Choroid plexus epithelial cell (primary cell): ENCODE measurements at regions not wholly inside any gene's neighbourhood (a gene's known extent, or its start where the extent isn't known, plus 50 kb on each side); places are given as distances from the start of the nearest gene placed in this dataset.

Experiments used
- DNase-seq: peaks from one replicate; pipeline ENCODE4 v3.0.0-alpha.2; 2010; ENCODE audit warnings: low read depth
- H3K4me3 ChIP-seq: 2 replicates; pipeline ENCODE4 v1.5.1; 2011; ENCODE audit warnings: low read depth, mild to moderate bottlenecking, control low read depth, low read length, moderate library complexity
- TF ChIP-seq, protein P1 (sequence below): conservative IDR thresholded peaks from 2 replicates; pipeline ENCODE4 v1.5.1; 2011; ENCODE audit warnings: low read depth, mild to moderate bottlenecking, control low read depth, inconsistent platforms, low read length, moderate library complexity

DNA sequence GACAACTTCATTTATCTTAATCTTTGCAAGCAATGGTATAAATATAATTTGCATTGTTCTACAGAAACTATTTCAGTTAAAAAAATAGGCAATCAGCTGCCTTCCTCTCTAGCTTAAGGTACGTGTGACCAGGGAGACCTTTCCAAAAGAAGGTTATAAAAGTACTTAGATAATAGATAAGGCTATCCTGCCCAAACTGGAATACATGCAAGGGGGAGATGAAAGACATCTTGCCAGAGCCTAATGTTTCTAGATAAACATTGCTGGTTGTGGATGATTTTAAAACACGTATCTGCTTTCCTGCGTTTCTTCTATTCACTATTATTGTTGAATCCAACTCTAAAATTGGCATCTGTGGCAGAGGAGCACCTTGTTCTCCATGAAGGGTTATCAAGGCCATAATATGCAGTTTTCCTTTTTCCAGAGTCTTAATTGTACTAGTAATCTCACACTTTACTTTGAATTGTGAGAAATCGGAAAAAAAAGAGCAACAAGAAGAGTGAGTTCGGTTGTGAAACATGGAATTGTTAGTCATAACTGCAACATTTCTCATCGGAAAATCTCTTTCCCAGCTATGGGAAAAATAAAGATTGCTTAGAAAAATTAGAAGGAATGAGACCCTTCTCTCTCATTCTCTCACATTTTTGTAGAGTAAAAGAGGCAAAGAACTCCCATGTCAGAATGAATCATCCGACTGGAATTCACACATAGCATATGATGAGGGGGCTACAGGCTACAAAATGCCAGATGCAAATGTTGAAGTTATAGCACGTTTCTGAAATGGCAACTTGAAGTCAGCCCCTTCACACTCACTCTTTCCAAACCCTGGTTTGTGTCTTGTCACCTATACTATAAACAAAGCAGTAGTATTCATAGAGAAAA is 936.1 kb upstream of the NR2F2 start:
- DNase-seq = peak; percentile 81
- H3K4me3 ChIP-seq = no peak overlapping the region
- TF ChIP-seq, protein P1, sequence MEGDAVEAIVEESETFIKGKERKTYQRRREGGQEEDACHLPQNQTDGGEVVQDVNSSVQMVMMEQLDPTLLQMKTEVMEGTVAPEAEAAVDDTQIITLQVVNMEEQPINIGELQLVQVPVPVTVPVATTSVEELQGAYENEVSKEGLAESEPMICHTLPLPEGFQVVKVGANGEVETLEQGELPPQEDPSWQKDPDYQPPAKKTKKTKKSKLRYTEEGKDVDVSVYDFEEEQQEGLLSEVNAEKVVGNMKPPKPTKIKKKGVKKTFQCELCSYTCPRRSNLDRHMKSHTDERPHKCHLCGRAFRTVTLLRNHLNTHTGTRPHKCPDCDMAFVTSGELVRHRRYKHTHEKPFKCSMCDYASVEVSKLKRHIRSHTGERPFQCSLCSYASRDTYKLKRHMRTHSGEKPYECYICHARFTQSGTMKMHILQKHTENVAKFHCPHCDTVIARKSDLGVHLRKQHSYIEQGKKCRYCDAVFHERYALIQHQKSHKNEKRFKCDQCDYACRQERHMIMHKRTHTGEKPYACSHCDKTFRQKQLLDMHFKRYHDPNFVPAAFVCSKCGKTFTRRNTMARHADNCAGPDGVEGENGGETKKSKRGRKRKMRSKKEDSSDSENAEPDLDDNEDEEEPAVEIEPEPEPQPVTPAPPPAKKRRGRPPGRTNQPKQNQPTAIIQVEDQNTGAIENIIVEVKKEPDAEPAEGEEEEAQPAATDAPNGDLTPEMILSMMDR = no peak

DNA sequence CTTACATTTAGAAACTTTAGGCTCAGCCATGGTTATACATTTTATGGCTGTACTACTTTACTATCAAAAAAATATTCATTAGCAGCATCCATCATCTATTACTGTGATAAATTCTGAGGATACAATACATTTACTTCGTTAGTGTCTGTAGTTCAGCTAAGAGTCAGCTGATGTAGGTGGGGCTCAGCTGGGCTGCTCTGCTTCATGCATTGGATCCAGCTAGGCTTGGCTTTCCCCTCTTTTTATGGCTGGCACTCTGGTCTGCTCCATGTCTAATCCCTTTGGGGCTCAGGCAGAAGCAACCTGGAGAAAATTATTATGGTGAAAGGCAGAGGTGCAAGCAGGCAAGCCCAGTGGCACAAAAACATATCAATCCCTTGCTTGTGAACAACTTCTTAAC is 930.1 kb upstream of the NR2F2 start:
- TF ChIP-seq, protein P1 = no peak
- no peak overlapping the region for H3K4me3 ChIP-seq
- DNase-seq = no peak

DNA sequence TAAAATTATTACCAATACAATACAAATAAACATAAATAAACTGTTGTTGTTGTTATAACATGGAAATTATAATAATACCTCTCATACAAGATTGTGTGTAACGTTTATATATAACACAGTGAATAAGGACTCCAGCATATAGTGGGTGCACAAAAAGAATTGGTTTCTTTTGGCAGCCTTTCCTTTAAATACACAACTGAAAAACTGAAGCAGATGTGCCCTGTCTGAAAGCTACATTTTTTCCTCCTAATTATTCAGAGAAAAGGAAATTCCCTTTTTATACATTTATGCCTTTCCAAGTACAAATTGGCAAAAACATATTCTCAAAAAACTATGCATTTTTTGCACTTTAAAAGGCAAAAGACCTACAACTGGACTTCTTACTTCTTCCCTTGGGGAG is 928.9 kb upstream of the NR2F2 start:
- TF ChIP-seq, protein P1 = no peak
- DNase-seq = peak; percentile 23
- H3K4me3 ChIP-seq = no peak overlapping the region

DNA sequence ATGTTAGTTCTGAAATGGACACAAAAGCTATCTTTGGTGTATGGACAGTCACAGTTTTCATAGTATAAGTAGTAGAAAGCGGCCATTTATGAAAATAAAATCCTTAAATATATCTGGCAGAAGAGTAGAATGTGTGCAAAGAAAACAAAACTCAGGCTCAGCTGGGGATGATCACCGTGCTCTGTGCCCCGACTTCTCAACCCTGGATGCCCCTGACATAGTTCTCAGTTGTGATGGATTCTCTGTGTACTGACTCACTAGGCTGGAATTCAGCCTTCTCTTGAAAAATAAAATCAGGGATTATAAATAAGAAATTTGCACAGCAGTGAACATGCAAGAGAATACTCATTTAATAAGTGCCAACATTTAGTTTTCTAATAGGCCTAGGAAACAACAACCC is 925.1 kb upstream of the NR2F2 start:
- peak; percentile 94 for DNase-seq
- TF ChIP-seq, protein P1 = no peak
- no peak overlapping the region for H3K4me3 ChIP-seq

DNA sequence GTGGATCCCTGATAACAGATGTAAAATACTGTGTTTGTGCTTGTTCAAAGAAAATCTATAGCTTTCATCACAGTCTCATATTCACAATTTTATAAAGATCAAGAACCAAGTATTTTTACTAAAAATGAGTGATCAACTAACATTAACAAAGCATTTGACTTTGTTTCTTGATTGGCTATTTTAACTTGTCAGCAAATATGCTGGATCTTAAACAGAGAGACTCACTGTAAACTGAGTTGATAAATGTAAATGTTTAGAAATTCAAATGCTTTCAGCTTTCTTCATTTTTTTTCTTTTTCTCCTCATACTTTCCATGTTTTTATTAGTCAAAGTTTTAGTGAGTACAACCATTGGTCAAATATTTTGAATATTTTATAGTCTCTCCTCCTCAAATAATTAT is 923.0 kb upstream of the NR2F2 start:
- H3K4me3 ChIP-seq = no peak overlapping the region
- TF ChIP-seq, protein P1 = no peak
- no peak for DNase-seq

DNA sequence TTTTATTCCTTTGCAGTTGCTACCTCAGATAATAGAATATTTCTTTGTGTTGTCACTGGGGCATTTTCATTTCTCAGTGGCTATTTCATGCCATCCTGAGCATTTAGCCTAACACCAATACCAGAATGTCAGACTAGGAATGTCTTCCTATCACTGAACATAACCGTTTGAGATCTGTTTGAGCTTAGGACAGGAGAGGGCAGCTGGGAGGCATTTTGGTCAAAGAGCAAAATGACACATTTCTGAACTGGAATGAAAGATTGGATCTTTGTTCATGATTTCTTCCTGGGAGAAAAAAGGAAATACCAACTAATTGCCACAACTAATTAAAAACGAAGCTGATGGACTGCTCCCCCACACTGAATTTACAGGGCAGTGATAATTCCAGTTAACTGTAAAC is 921.3 kb upstream of the NR2F2 start:
- TF ChIP-seq, protein P1 = no peak
- no peak for DNase-seq
- H3K4me3 ChIP-seq = no peak overlapping the region
